Inflammatory macrophage (primary cell): ENCODE measurements at regions not wholly inside any gene's neighbourhood (a gene's known extent, or its start where the extent isn't known, plus 50 kb on each side); places are given as distances from the start of the nearest gene placed in this dataset.

Source experiments
- DNase-seq, 2 donors: peaks; one replicate each; pipeline ENCODE4 v3.0.0-alpha.2; 2020 to 2022

GRCh38 chr4:156493858-156494257 lies 477.7 kb downstream of the PDGFC start:
- no peak for DNase-seq

GRCh38 chr4:156487107-156487506 lies 484.5 kb downstream of the PDGFC start:
- DNase-seq = no peak

- no peak for DNase-seq
Measured at GRCh38 chr4:156481845-156482244, 489.8 kb downstream of the PDGFC start.

GRCh38 chr4:156477636-156478035 lies 494.0 kb downstream of the PDGFC start:
- no peak for DNase-seq

GRCh38 chr4:156476359-156476758 lies 495.2 kb downstream of the PDGFC start:
- no peak for DNase-seq

- peak; percentile 57 for DNase-seq
Measured at GRCh38 chr4:156475322-156475721, 496.3 kb downstream of the PDGFC start.

- DNase-seq = no peak
Measured at GRCh38 chr4:156473151-156473550, 498.4 kb downstream of the PDGFC start.

GRCh38 chr4:156472624-156473023 lies 499.0 kb downstream of the PDGFC start:
- no peak for DNase-seq

- no peak for DNase-seq
Measured at GRCh38 chr4:156459584-156459983, 505.9 kb upstream of the CTSO start.

- no peak for DNase-seq
Measured at GRCh38 chr4:156456830-156457229, 503.2 kb upstream of the CTSO start.

- no peak for DNase-seq
Measured at GRCh38 chr4:156443488-156443887, 489.8 kb upstream of the CTSO start.

GRCh38 chr4:156442912-156443311 lies 489.2 kb upstream of the CTSO start:
- no peak for DNase-seq

GRCh38 chr4:156439576-156440200 lies 486.0 kb upstream of the CTSO start:
- no peak for DNase-seq

GRCh38 chr4:156437666-156438065 lies 484.0 kb upstream of the CTSO start:
- no peak for DNase-seq

GRCh38 chr4:156422576-156422975 lies 468.9 kb upstream of the CTSO start:
- DNase-seq = no peak

- no peak for DNase-seq
Measured at GRCh38 chr4:156420623-156421022, 467.0 kb upstream of the CTSO start.

- DNase-seq = no peak
Measured at GRCh38 chr4:156419080-156419685, 465.5 kb upstream of the CTSO start.

GRCh38 chr4:156414406-156414805 lies 460.7 kb upstream of the CTSO start:
- no peak for DNase-seq

GRCh38 chr4:156413239-156414135 lies 459.8 kb upstream of the CTSO start:
- no peak for DNase-seq

- DNase-seq = no peak
Measured at GRCh38 chr4:156411531-156411930, 457.9 kb upstream of the CTSO start.

GRCh38 chr4:156408749-156409148 lies 455.1 kb upstream of the CTSO start:
- DNase-seq = no peak

GRCh38 chr4:156401371-156401770 lies 447.7 kb upstream of the CTSO start:
- DNase-seq = no peak

- no peak for DNase-seq
Measured at GRCh38 chr4:156396534-156396933, 442.9 kb upstream of the CTSO start.

GRCh38 chr4:156391325-156391653 lies 437.6 kb upstream of the CTSO start:
- no peak for DNase-seq
